ENCODE measurements at regions not wholly inside any gene's neighbourhood (a gene's known extent, or its start where the extent isn't known, plus 50 kb on each side); places are given as distances from the start of the nearest gene placed in this dataset.

DNA sequence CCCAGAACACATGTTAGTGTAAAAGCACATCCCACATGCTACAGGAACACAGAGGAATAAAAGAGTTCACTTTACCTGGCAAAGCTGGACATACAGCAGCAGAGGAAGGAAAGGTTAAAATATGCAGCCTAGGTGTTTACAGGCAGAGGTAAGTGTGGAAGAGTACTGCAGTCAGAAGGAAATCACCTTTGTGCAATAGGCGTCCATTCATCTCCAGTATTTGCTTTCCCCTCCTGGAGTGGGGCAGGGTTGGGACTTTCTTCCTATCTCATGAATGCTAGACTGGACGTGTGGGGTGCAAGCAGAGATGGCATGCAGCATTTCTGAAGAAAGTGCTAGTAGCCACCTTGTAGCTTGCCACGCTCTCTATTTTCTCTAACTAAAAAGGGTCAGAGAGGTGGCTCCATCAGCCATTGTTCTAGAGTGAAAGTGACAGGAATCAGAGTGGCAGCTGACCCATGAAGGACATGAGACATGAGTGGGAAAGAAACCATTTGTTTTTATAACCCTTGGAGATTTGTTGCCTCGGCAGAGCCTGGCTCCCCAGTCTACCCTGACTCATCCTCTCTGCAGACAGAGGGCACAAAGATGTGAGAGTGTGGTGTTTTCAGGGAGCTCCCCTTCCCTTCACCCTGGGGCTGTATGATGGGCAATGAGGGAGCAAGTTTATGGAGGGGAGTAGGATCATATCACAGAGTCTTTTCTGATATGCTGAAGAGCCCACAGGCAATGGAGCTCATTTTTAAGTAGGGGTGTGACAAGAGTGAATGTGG lies 101.2 kb upstream of the SEC61G start:
- in situ Hi-C loops (cut with MboI) = no loop called here
- H3K4me1 ChIP-seq (ENCODE audit: control insufficient read depth, insufficient read depth, low read length) = no peaks in the 10 kb centered on the region
- no peaks in the 10 kb centered on the region for H3K36me3 ChIP-seq (ENCODE audit: control insufficient read depth in 2 of 2, insufficient read depth in 2 of 2, low read length in 1 of 2)
- 12% methylated on average over 4 of the region's 4 CpGs for WGBS (ENCODE audit: insufficient coverage, insufficient replicate concordance, low lambda C conversion rate, missing lambda C conversion rate)
- no peak overlapping the region for H3K4me3 ChIP-seq
- CTCF ChIA-PET = no interaction called here
- FAIRE-seq (no peak), DNase-seq (ENCODE audit: low read depth, low spot score) (no peak), ATAC-seq (no peak)
- H3K27me3 ChIP-seq (replicated peaks in 1 of 2; ENCODE audit: control insufficient read depth in 2 of 2, insufficient read depth in 2 of 2, low read length in 1 of 2) = peaks cover 0 to 2% of the 10 kb centered on the region in 2 experiments; a peak in 2 of 4 replicates
- no peaks in the 10 kb centered on the region for H3K79me2 ChIP-seq (ENCODE audit: control insufficient read depth, insufficient read depth, low read length)
- SMC1A ChIA-PET (ENCODE audit: uncharacterized antibody, unreplicated experiment) = interaction anchor here (1.0 to 1.5 kb wide), 2 partner anchors 71 to 96 kb away, joined by 3 to 5 read pairs; no protein-coding TSS in a partner anchor
- H3K9ac ChIP-seq (ENCODE audit: control insufficient read depth, insufficient read depth, low read length) = no peak overlapping the region
- POLR2A ChIA-PET = no interaction called here
- TF ChIP-seq CHD1 (IDR thresholded peaks at IDR 0.05; ENCODE audit: low read depth, low read length) = no peak
- TF ChIP-seq JUND (IDR thresholded peaks at IDR 0.05; ENCODE audit: low read depth, low read length) = no peak
- no peak for TF ChIP-seq BACH1 (IDR thresholded peaks at IDR 0.05; ENCODE audit: borderline replicate concordance)
- no peak for TF ChIP-seq SMAD1 (IDR thresholded peaks at IDR 0.05; ENCODE audit: low read depth, partially characterized antibody)
- TF ChIP-seq ZBED1 (IDR thresholded peaks at IDR 0.05; ENCODE audit: borderline replicate concordance) = no peak
- TF ChIP-seq SKIL (IDR thresholded peaks at IDR 0.05; ENCODE audit: low read depth, poor library complexity, severe bottlenecking) = no peak
- no peak for TF ChIP-seq SIX5 (IDR thresholded peaks at IDR 0.05; ENCODE audit: low read depth, low read length, severe bottlenecking)
- no peak for TF ChIP-seq RAD21 (IDR thresholded peaks at IDR 0.05; ENCODE audit: insufficient read depth, low read depth, low read length)
- no peak overlapping the region for H3K4me2 ChIP-seq (ENCODE audit: control insufficient read depth, insufficient read depth)
- no TSS peak for BruUV-seq (replicated peaks)
- H3K27ac ChIP-seq (ENCODE audit: control insufficient read depth, insufficient read depth) = no peak overlapping the region
- intact Hi-C loops (cut with micrococcal nuclease; ENCODE audit: unreplicated experiment) = no loop called here
- H2AFZ ChIP-seq (ENCODE audit: control insufficient read depth, low read depth, low read length) = no peak overlapping the region
- H3K9me3 ChIP-seq (replicated peaks; ENCODE audit: control insufficient read depth, insufficient read depth, low read length) = no peaks in the 10 kb centered on the region
- RAD21 ChIA-PET (ENCODE audit: unreplicated experiment) = no interaction called here
- no peaks in the 10 kb centered on the region for H4K20me1 ChIP-seq (ENCODE audit: control insufficient read depth, insufficient read depth)
